ENCODE measurements at regions not wholly inside any gene's neighbourhood (a gene's known extent, or its start where the extent isn't known, plus 50 kb on each side); places are given as distances from the start of the nearest gene placed in this dataset.
"Not testable (repeated sequence)": the region's sequence is repeated elsewhere in the genome, so short reads cannot be mapped to it uniquely, and the experiment has no call there.

DNA sequence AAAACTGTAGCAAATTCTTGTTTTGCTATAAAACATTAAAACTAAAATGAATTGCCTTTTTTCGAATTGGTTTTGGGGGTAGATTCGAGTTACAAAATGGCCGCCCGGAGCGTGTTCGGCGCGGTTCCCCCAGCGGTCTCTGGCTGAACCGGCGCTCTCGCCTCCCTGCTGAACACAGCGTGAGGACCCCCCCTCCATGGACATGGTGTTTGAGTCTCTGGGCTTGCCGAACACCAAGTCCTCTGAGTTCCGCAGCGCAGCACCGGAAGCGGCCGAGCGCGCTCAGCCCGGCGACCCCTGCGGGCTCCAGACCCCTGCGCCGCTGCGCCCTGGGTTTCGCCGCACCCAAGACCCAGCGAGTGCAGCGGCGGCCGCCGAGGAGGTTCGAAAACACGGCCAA lies 139.6 kb upstream of the CARMIL1 start:
- H3K9ac ChIP-seq (ENCODE audit: low read length); H3K36me3 ChIP-seq (ENCODE audit: control insufficient read depth, insufficient read depth, low read length); H3K4me1 ChIP-seq (ENCODE audit: control insufficient read depth, insufficient read depth, low read length); H3K27ac ChIP-seq (ENCODE audit: low read depth, low read length); H3K4me3 ChIP-seq (ENCODE audit: low read length); H3K27me3 ChIP-seq (ENCODE audit: control insufficient read depth, insufficient read depth, low read length): not testable (repeated sequence)

DNA sequence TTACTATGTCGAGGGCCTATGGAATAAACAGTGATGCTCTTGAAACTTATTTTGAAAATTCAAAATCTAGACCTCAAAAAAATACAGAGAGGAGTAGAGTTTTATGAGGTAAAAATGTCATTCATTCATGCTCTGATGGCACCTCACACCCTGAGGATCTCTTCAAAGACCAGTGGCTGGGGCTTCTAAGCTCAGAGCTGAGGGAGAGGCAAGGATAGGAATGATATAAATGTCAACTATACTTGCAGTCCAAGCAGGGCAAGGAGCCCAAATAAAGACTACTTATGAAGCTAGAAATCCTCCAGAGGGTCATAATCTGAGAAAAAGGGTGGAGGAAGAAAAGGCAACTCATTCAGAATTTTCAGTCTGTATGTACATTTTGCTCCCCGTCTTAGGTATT lies 136.7 kb upstream of the CARMIL1 start:
- H3K27ac ChIP-seq (ENCODE audit: low read depth, low read length), result no peak overlapping the region
- no peaks in the 10 kb centered on the region for H3K4me1 ChIP-seq (ENCODE audit: control insufficient read depth, insufficient read depth, low read length)
- no peak overlapping the region for H3K4me3 ChIP-seq (ENCODE audit: low read length)
- no peak overlapping the region for H3K9ac ChIP-seq (ENCODE audit: low read length)
- H3K27me3 ChIP-seq (ENCODE audit: control insufficient read depth, insufficient read depth, low read length), result no peaks in the 10 kb centered on the region
- no peaks in the 10 kb centered on the region for H3K36me3 ChIP-seq (ENCODE audit: control insufficient read depth, insufficient read depth, low read length)

DNA sequence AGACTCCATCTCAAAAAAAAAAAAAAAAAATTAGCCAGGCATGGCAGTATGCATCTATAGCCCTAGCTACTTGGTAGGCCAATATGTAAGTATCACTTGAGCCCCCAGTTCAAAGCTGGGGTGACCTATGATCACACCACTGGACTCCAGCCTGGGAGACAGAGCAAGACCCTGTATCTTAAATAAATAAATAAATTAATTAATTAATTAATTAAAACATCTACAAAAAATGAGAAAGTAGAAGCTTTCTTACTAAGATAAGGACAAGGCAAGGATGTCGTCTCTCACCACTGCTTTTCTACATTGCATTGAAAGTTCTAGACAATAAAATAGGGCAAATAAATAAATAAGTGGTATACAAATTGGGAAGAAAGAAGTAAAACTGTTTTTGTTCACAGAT lies 134.3 kb upstream of the CARMIL1 start:
- no peaks in the 10 kb centered on the region for H3K4me1 ChIP-seq (ENCODE audit: control insufficient read depth, insufficient read depth, low read length)
- no peaks in the 10 kb centered on the region for H3K36me3 ChIP-seq (ENCODE audit: control insufficient read depth, insufficient read depth, low read length)
- H3K27ac ChIP-seq (ENCODE audit: low read depth, low read length), result no peak overlapping the region
- no peak overlapping the region for H3K4me3 ChIP-seq (ENCODE audit: low read length)
- no peaks in the 10 kb centered on the region for H3K27me3 ChIP-seq (ENCODE audit: control insufficient read depth, insufficient read depth, low read length)
- no peak overlapping the region for H3K9ac ChIP-seq (ENCODE audit: low read length)

DNA sequence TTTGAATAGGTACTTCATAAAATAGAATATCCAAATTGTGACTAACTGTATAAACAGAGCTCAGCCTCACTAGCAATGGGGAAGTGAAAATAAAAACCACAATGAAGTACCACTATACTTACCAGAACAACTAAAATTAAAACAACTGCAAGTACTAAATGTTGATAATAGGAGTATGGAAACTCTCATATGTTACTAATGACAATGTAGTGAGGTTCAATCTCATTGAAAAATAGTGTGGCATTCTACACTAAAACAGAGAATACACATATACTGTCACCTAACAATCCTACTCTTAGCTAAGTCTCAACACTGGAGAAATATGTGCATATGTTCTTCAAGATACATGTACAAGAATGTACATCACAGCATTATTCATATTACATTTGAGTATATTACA lies 132.0 kb upstream of the CARMIL1 start:
- Histone ChIP-seq H3K27me3 (ENCODE audit: control insufficient read depth, insufficient read depth, low read length) (no peaks in the 10 kb centered on the region), H3K36me3 (ENCODE audit: control insufficient read depth, insufficient read depth, low read length) (no peaks in the 10 kb centered on the region), H3K9ac (ENCODE audit: low read length) (no peak overlapping the region)

DNA sequence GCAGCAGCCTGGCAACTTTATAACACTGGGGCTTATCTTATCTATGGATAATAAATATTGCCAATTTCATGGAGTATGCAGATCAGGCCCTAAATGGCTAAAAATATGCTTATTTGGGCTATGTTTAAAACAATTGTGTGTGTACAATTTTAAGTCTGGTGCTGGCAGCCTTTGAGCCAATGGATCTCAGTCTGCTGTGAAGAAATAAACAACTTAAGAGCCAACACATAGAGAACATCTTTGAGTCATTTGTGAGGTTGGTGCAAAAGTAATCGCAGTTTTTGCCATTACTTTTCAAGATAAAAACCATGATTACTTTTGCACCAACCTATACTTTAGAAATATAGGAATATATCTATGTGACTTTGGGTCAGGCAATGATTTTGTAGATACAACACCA lies 129.1 kb upstream of the CARMIL1 start:
- H3K27ac ChIP-seq (ENCODE audit: low read depth, low read length), result no peak overlapping the region
- no peaks in the 10 kb centered on the region for H3K27me3 ChIP-seq (ENCODE audit: control insufficient read depth, insufficient read depth, low read length)
- H3K36me3 ChIP-seq (ENCODE audit: control insufficient read depth, insufficient read depth, low read length), result no peaks in the 10 kb centered on the region
- no peak overlapping the region for H3K4me3 ChIP-seq (ENCODE audit: low read length)
- H3K4me1 ChIP-seq (ENCODE audit: control insufficient read depth, insufficient read depth, low read length), result no peaks in the 10 kb centered on the region
- no peak overlapping the region for H3K9ac ChIP-seq (ENCODE audit: low read length)

More for the DNA sequence above, 132.0 kb upstream of the CARMIL1 start:
- Histone ChIP-seq H3K4me1 (ENCODE audit: control insufficient read depth, insufficient read depth, low read length) (no peaks in the 10 kb centered on the region), H3K4me3 (ENCODE audit: low read length) (no peak overlapping the region), H3K27ac (ENCODE audit: low read depth, low read length) (no peak overlapping the region)

DNA sequence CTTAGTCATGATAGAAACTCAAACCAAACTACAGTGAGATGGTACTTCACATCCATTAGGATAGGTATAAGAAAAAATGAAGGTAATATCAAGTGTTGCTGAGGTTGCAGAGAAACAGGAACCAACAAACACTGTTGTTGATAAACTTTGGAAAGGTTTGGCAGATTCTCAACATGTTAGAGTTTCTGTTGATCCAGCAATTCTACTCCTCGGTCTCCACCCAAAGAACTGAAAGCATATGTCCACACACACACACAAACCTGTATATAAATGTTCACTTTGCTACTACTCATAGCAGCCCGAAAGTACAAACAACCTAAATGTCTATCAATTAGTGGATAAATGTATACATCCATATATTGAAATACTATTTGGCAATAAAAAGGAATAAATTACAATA lies 128.3 kb upstream of the CARMIL1 start:
- no peak overlapping the region for H3K27ac ChIP-seq (ENCODE audit: low read depth, low read length)
- no peaks in the 10 kb centered on the region for H3K36me3 ChIP-seq (ENCODE audit: control insufficient read depth, insufficient read depth, low read length)
- H3K4me3 ChIP-seq (ENCODE audit: low read length), result no peak overlapping the region
- H3K27me3 ChIP-seq (ENCODE audit: control insufficient read depth, insufficient read depth, low read length), result no peaks in the 10 kb centered on the region
- no peaks in the 10 kb centered on the region for H3K4me1 ChIP-seq (ENCODE audit: control insufficient read depth, insufficient read depth, low read length)
- H3K9ac ChIP-seq (ENCODE audit: low read length), result no peak overlapping the region

DNA sequence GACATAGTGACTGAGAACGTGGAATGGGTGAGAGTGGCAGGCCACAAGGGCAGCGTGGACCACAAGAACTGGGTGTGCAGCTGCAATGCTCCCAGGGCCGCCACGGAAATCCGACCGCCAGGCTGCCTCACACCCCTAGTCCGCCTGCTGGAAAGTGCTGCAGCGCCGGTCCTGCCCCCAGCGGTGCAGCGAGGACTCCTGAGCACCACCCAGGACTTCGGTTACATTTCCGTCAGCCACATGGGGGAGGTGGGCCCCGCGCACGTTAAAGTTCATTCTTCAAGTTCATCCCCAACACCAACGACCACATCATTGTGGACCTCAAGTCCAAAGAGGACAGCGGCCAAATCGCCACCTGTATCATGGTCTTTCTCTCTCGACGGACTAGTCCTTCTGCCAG lies 126.1 kb upstream of the CARMIL1 start:
- Histone ChIP-seq H3K27ac (ENCODE audit: low read depth, low read length) (no peak overlapping the region), H3K4me1 (ENCODE audit: control insufficient read depth, insufficient read depth, low read length) (no peaks in the 10 kb centered on the region), H3K4me3 (ENCODE audit: low read length) (no peak overlapping the region), H3K27me3 (ENCODE audit: control insufficient read depth, insufficient read depth, low read length) (no peaks in the 10 kb centered on the region), H3K36me3 (ENCODE audit: control insufficient read depth, insufficient read depth, low read length) (no peaks in the 10 kb centered on the region), H3K9ac (ENCODE audit: low read length) (no peak overlapping the region)

DNA sequence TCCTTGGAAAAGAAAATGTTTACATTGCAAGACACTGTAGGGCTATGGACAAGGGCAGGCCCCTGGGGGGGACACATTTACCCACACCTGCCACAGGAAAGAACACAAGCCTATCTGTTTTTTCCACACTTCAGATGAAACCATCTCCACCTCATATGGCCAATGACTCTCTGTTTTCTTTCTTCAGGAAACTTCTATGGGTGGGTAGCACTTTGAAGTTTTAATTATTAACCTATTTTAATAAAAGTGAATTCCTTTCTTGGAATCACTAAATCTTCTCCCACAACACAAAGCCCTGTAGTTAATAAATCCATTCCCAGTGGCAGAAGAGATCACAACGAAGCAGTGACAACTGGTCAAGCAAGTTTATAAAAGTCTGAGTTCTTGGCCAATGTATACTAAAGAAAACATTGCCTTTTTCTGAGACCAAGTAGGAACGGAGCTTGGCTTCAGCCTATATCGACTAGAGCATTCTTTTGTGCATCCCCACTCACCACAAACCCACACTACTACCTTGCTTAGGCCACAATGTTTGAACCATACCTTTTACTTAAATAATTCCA lies 125.1 kb upstream of the CARMIL1 start:
- no peaks in the 10 kb centered on the region for H3K27me3 ChIP-seq (ENCODE audit: control insufficient read depth, insufficient read depth, low read length)
- H3K4me3 ChIP-seq (ENCODE audit: low read length), result no peak overlapping the region
- no peak overlapping the region for H3K27ac ChIP-seq (ENCODE audit: low read depth, low read length)
- H3K36me3 ChIP-seq (ENCODE audit: control insufficient read depth, insufficient read depth, low read length), result no peaks in the 10 kb centered on the region
- no peaks in the 10 kb centered on the region for H3K4me1 ChIP-seq (ENCODE audit: control insufficient read depth, insufficient read depth, low read length)
- H3K9ac ChIP-seq (ENCODE audit: low read length), result no peak overlapping the region

DNA sequence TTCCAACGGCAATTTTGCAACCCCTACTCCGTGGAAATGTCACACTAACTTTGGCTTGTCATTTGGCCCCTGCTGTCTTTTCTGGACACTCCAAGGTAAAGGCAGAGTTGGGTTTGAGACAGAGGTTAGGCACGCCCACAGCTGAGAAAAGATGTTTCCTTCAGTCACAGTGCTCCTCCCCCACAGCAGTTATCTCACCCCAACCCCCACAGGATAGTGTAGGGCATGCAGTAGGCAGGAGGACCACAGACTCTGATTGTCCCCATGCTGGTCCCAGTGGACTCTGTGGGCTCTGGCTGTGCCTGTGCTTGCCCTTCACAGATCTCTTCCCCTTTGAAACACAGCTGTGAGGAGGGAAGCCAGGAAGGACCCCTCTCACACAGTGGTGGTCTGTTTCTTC lies 124.0 kb upstream of the CARMIL1 start:
- no peaks in the 10 kb centered on the region for H3K36me3 ChIP-seq (ENCODE audit: control insufficient read depth, insufficient read depth, low read length)

DNA sequence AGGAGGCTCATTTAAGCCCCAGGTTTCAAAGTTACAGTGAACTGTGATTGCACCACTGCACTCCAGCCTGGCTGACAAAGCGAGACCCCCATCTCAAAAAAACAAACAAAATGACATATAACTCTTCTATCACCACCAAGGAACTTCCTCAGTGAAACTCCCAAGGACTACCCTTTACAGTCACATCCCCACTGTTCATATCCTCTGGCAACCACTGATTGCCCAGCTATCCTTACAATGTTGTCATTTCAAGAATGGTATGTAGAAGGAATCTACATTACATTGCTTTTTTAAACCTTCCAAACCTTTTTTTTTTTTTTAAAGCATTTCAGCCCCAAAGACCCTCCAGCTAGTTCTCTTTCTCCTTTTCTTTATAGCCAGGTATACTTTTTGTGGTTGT lies 123.1 kb upstream of the CARMIL1 start:
- no peak overlapping the region for H3K9ac ChIP-seq (ENCODE audit: low read length)
- no peaks in the 10 kb centered on the region for H3K36me3 ChIP-seq (ENCODE audit: control insufficient read depth, insufficient read depth, low read length)
- H3K27ac ChIP-seq (ENCODE audit: low read depth, low read length), result no peak overlapping the region
- H3K4me3 ChIP-seq (ENCODE audit: low read length), result no peak overlapping the region
- no peaks in the 10 kb centered on the region for H3K4me1 ChIP-seq (ENCODE audit: control insufficient read depth, insufficient read depth, low read length)
- no peaks in the 10 kb centered on the region for H3K27me3 ChIP-seq (ENCODE audit: control insufficient read depth, insufficient read depth, low read length)

More for the DNA sequence above, 124.0 kb upstream of the CARMIL1 start:
- Histone ChIP-seq H3K27ac (ENCODE audit: low read depth, low read length) (no peak overlapping the region), H3K4me3 (ENCODE audit: low read length) (no peak overlapping the region), H3K4me1 (ENCODE audit: control insufficient read depth, insufficient read depth, low read length) (no peaks in the 10 kb centered on the region), H3K27me3 (ENCODE audit: control insufficient read depth, insufficient read depth, low read length) (no peaks in the 10 kb centered on the region), H3K9ac (ENCODE audit: low read length) (no peak overlapping the region)

DNA sequence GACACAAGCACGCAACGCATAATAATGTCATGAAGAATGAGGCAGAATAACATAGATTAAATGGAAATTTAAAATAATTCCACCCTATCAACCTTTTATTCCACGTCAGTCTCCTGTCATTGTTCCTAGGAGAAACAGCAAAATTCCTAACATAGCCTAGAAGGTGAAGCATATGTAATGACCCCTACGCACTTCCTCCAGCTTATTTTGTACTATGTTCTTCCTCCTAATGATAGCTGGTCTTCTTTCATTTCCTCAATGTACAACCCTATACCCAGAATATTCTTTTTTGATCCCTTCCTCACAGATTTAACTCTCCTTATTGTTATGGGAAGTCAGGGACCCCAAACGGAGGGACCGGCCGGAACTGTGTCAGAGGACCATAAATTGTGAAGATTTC lies 122.0 kb upstream of the CARMIL1 start:
- Histone ChIP-seq H3K27ac (ENCODE audit: low read depth, low read length) (no peak overlapping the region), H3K36me3 (ENCODE audit: control insufficient read depth, insufficient read depth, low read length) (no peaks in the 10 kb centered on the region), H3K4me1 (ENCODE audit: control insufficient read depth, insufficient read depth, low read length) (no peaks in the 10 kb centered on the region), H3K9ac (ENCODE audit: low read length) (no peak overlapping the region), H3K27me3 (ENCODE audit: control insufficient read depth, insufficient read depth, low read length) (no peaks in the 10 kb centered on the region), H3K4me3 (ENCODE audit: low read length) (no peak overlapping the region)

DNA sequence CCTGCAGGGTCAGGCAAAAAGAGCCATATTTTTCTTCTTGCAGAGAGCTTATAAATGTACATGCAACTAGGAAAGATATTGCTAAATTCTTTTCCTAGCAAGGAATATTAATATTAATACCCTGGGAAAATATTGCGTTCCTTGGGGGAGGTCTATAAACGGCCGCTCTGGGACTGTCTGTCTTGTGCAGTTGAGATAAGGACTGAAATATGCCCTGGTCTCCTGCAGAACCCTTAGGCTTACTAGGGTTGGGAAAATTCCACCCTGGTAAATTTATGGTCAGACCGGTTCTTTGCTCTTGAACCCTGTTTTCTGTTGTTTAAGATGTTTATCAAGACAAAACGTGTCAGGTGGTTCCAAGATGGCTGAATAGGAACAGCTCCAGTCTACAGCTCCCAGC lies 121.3 kb upstream of the CARMIL1 start:
- Histone ChIP-seq H3K27me3 (ENCODE audit: control insufficient read depth, insufficient read depth, low read length) (no peaks in the 10 kb centered on the region), H3K27ac (ENCODE audit: low read depth, low read length) (no peak overlapping the region), H3K4me3 (ENCODE audit: low read length) (no peak overlapping the region), H3K9ac (ENCODE audit: low read length) (no peak overlapping the region), H3K4me1 (ENCODE audit: control insufficient read depth, insufficient read depth, low read length) (no peaks in the 10 kb centered on the region), H3K36me3 (ENCODE audit: control insufficient read depth, insufficient read depth, low read length) (no peaks in the 10 kb centered on the region)

DNA sequence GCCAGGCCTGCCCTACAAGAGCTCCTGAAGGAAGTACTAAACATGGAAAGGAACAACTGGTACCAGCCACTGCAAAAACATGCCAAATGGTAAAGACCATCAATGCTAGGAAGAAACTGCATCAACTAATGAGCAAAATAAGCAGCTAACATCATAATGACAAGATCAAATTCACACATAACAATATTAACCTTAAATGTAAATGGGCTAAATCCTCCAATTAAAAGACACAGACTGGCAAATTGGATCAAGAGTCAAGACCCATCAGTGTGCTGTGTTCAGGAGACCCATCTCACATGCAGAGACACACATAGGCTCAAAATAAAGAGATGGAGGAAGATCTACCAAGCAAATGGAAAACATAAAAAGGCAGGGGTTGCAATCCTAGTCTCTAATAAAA lies 119.0 kb upstream of the CARMIL1 start:
- H3K27ac ChIP-seq (ENCODE audit: low read depth, low read length); H3K4me1 ChIP-seq (ENCODE audit: control insufficient read depth, insufficient read depth, low read length); H3K27me3 ChIP-seq (ENCODE audit: control insufficient read depth, insufficient read depth, low read length); H3K9ac ChIP-seq (ENCODE audit: low read length); H3K36me3 ChIP-seq (ENCODE audit: control insufficient read depth, insufficient read depth, low read length); H3K4me3 ChIP-seq (ENCODE audit: low read length): not testable (repeated sequence)

All from rectal smooth muscle tissue (tissue), 1 donor.